CD4-positive, alpha-beta memory T cell (primary cell): ENCODE measurements at regions not wholly inside any gene's neighbourhood (a gene's known extent, or its start where the extent isn't known, plus 50 kb on each side); places are given as distances from the start of the nearest gene placed in this dataset.

ENCODE experiments used
- CTCF ChIA-PET: fragments of 350-600 bp; sonication (Branson Sonifier 250); formaldehyde crosslinking; loops from one replicate; lab custom pipeline; 2021; ENCODE audit warnings: inconsistent platforms; ENCODE audit not compliant: partially characterized antibody; lab: Charles Lee
- POLR2A ChIA-PET: fragments of 350-600 bp; sonication (Branson Sonifier 250); formaldehyde crosslinking; loops from one replicate; lab custom pipeline; 2021; ENCODE audit not compliant: partially characterized antibody; lab: Charles Lee
- DNase-seq, 5 donors: peaks; one replicate each; pipeline versions ENCODE4 v3.0.0 to v3.0.0-alpha.2; 2020 to 2022; ENCODE audit warnings: mixed read lengths in 1 of 5
- H3K27ac ChIP-seq: one replicate; pipeline ENCODE4 v1.7.0; 2013; ENCODE audit warnings: low read depth, low read length
- H3K27me3 ChIP-seq: 2 replicates; pipeline ENCODE4 v1.7.0; 2013; ENCODE audit warnings: mild to moderate bottlenecking, low read length, moderate library complexity; ENCODE audit not compliant: insufficient read depth
- H3K36me3 ChIP-seq: 2 replicates; pipeline ENCODE4 v1.7.0; 2013; ENCODE audit warnings: mild to moderate bottlenecking, low read length, moderate library complexity; ENCODE audit not compliant: insufficient read depth
- H3K4me1 ChIP-seq: 2 replicates; pipeline ENCODE4 v1.7.0; 2013; ENCODE audit warnings: mild to moderate bottlenecking, low read length, moderate library complexity; ENCODE audit not compliant: insufficient read depth
- H3K4me3 ChIP-seq, 2 donors: one replicate each; pipeline ENCODE4 v1.7.0; 2013; ENCODE audit warnings: low read length in 2 of 2, mild to moderate bottlenecking in 1 of 2
- H3K9me3 ChIP-seq, 2 donors: one replicate each; pipeline ENCODE4 v1.7.0; 2013; ENCODE audit warnings: low read length in 2 of 2, control low read depth in 1 of 2; ENCODE audit not compliant: control insufficient read depth in 1 of 2
- H3K27ac Mint-ChIP-seq, 7 donors: one replicate each; pipeline ENCODE4 v1.8.0; 2020 to 2021; ENCODE audit warnings: mixed read lengths in 7 of 7, mild to moderate bottlenecking in 6 of 7, inconsistent platforms in 3 of 7, moderate library complexity in 3 of 7
- H3K27me3 Mint-ChIP-seq, 2 donors: one replicate each; pipeline ENCODE4 v1.8.0; 2020 to 2021; ENCODE audit warnings: mixed read lengths in 2 of 2
- H3K36me3 Mint-ChIP-seq, 2 donors: one replicate each; pipeline ENCODE4 v1.8.0; 2020 to 2021; ENCODE audit warnings: mixed read lengths in 2 of 2, inconsistent platforms in 1 of 2, mild to moderate bottlenecking in 1 of 2
- H3K4me1 Mint-ChIP-seq, 4 donors: one replicate each; pipeline ENCODE4 v1.8.0; 2020 to 2021; ENCODE audit warnings: mixed read lengths in 4 of 4, mild to moderate bottlenecking in 1 of 4
- H3K4me3 Mint-ChIP-seq, 8 donors: one replicate each; pipeline ENCODE4 v1.8.0; 2020 to 2021; ENCODE audit warnings: mixed read lengths in 8 of 8, mild to moderate bottlenecking in 7 of 8, moderate library complexity in 6 of 8, inconsistent platforms in 3 of 8
- H3K9me3 Mint-ChIP-seq, 8 donors: one replicate each; pipeline ENCODE4 v1.8.0; 2020 to 2021; ENCODE audit warnings: mixed read lengths in 8 of 8, mild to moderate bottlenecking in 5 of 8, inconsistent platforms in 3 of 8, moderate library complexity in 1 of 8
- intact Hi-C: fragments of 100-400 bp; cut with micrococcal nuclease; formaldehyde crosslinking; loops from one replicate; pipeline ENCODE4 v1.15.1; 2023

- H3K27ac ChIP-seq, result no peak overlapping the region
- DNase-seq, result no peak
- H3K27me3 ChIP-seq, result no peaks in the 10 kb centered on the region
- no peaks in the 10 kb centered on the region for H3K9me3 ChIP-seq
- Mint-ChIP-seq H3K4me1 (no peaks in the 10 kb centered on the region), H3K27ac (no peak overlapping the region), H3K9me3 (no peaks in the 10 kb centered on the region), H3K4me3 (no peak overlapping the region), H3K36me3 (no peaks in the 10 kb centered on the region), H3K27me3 (peaks cover 3 to 11% of the 10 kb centered on the region in 2 donors)
- H3K4me1 ChIP-seq, result no peaks in the 10 kb centered on the region
- POLR2A ChIA-PET, result no interaction called here
- no peak overlapping the region for H3K4me3 ChIP-seq
- intact Hi-C loops, result no loop called here
- no peaks in the 10 kb centered on the region for H3K36me3 ChIP-seq
- CTCF ChIA-PET, result no interaction called here
Observed at GRCh38 chr10:3331690-3332230, 159.2 kb upstream of the PITRM1 start.

GRCh38 chr10:3331187-3331586, 158.6 kb upstream of the PITRM1 start:
- H3K36me3 Mint-ChIP-seq, result no peaks in the 10 kb centered on the region
- intact Hi-C loops, result no loop called here
- no peak overlapping the region for H3K27ac ChIP-seq
- no peak for DNase-seq
- no peaks in the 10 kb centered on the region for H3K27me3 ChIP-seq
- no peak overlapping the region for H3K27ac Mint-ChIP-seq
- no peak overlapping the region for H3K4me3 ChIP-seq
- H3K27me3 Mint-ChIP-seq, result peaks cover 3 to 11% of the 10 kb centered on the region in 2 donors
- H3K4me1 Mint-ChIP-seq, result no peaks in the 10 kb centered on the region
- no peaks in the 10 kb centered on the region for H3K36me3 ChIP-seq
- CTCF ChIA-PET, result no interaction called here
- POLR2A ChIA-PET, result no interaction called here
- H3K9me3 Mint-ChIP-seq, result no peaks in the 10 kb centered on the region
- H3K4me1 ChIP-seq, result no peaks in the 10 kb centered on the region
- H3K9me3 ChIP-seq, result no peaks in the 10 kb centered on the region
- no peak overlapping the region for H3K4me3 Mint-ChIP-seq

DNA sequence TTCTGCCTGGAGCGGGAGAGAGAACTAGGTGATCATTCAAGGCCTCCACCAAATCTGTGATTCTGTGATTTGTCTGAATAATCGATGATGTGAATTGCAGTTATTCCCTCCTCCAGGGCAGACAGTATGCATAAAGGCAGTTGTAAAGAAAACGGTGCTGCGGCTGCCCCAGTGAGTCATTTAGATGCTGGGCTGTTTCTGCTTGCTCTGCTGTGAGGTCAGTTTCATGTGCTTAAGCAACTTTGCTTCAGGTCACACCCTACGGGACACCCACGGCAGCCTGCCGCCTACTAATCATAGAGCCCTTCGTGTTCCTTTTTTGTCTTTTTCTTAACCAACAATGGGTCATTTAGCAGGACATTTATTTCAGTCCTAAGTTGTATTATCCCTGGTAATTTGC, 158.1 kb upstream of the PITRM1 start:
- intact Hi-C loops, result no loop called here
- no peaks in the 10 kb centered on the region for H3K27me3 ChIP-seq
- Mint-ChIP-seq H3K9me3 (no peaks in the 10 kb centered on the region), H3K36me3 (no peaks in the 10 kb centered on the region), H3K27ac (no peak overlapping the region), H3K4me1 (no peaks in the 10 kb centered on the region), H3K4me3 (no peak overlapping the region), H3K27me3 (peaks cover 3 to 11% of the 10 kb centered on the region in 2 donors)
- no peaks in the 10 kb centered on the region for H3K9me3 ChIP-seq
- no peaks in the 10 kb centered on the region for H3K36me3 ChIP-seq
- H3K4me1 ChIP-seq, result no peaks in the 10 kb centered on the region
- H3K4me3 ChIP-seq, result no peak overlapping the region
- DNase-seq, result no peak
- H3K27ac ChIP-seq, result no peak overlapping the region
- ChIA-PET POLR2A (no interaction called here), CTCF (no interaction called here)

DNA sequence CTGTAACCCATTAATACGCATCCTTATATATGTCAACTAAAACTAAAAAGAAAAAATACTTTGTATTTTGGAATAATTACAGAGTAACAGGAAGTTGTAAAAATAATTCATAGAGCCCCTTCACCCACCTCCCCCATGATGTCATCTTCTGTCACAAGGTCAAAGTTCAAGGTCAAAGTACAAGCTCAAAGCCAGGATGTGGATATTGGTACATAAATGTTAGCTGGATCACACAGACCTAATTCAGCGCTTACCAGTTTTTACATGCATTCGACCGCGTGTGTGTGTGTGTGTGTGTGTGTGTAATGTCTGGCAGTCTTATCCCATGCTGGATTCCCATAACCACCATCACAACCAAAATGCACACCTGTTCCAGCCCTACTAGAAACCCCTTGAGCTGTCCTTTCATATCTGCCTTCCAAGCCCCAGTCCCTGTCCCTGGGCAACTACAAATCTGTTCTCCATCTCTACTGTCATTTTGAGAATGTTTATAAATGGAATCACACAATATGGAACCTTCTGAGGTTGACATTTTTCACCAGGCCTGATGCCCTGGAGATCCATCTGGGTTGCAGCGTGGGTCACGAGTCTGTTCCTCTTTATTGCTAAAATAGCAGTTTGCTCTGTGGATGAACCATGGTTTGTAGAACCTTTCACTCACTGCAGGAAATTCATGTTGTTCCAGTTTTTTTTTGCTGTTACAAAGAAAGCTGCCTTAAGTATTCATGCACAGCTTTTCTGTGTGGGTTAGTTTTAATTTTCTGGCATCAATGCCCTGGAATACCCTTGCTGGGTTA, 153.6 kb upstream of the PITRM1 start:
- Histone ChIP-seq H3K27me3 (no peaks in the 10 kb centered on the region), H3K9me3 (no peaks in the 10 kb centered on the region), H3K4me3 (no peak overlapping the region), H3K4me1 (no peaks in the 10 kb centered on the region), H3K27ac (no peak overlapping the region), H3K36me3 (no peaks in the 10 kb centered on the region)
- Mint-ChIP-seq H3K4me3 (no peak overlapping the region), H3K4me1 (peaks cover 0 to 1% (median 0%) of the 10 kb centered on the region in 4 donors), H3K9me3 (no peaks in the 10 kb centered on the region), H3K27me3 (peaks cover 0 to under 1% of the 10 kb centered on the region in 2 donors), H3K36me3 (no peaks in the 10 kb centered on the region), H3K27ac (no peak overlapping the region)
- DNase-seq, result no peak
- CTCF ChIA-PET, result no interaction called here
- POLR2A ChIA-PET, result no interaction called here
- intact Hi-C loops, result no loop called here

- peaks cover 0 to 1% (median 0%) of the 10 kb centered on the region in 4 donors for H3K4me1 Mint-ChIP-seq
- peaks cover 2 to 7% of the 10 kb centered on the region in 2 donors for H3K27me3 Mint-ChIP-seq
- H3K4me3 Mint-ChIP-seq, result no peak overlapping the region
- no peaks in the 10 kb centered on the region for H3K36me3 ChIP-seq
- H3K27me3 ChIP-seq, result no peaks in the 10 kb centered on the region
- peak overlapping the region in 1 of 7 donors; percentile 57 for H3K27ac Mint-ChIP-seq
- no peak overlapping the region for H3K4me3 ChIP-seq
- CTCF ChIA-PET, result interaction anchor here (1.1 kb wide), 1 partner anchor 123 kb away, joined by 3 read pairs; no protein-coding TSS in a partner anchor
- POLR2A ChIA-PET, result no interaction called here
- H3K36me3 Mint-ChIP-seq, result no peaks in the 10 kb centered on the region
- intact Hi-C loops, result no loop called here
- H3K4me1 ChIP-seq, result no peaks in the 10 kb centered on the region
- no peak overlapping the region for H3K27ac ChIP-seq
- no peak for DNase-seq
- no peaks in the 10 kb centered on the region for H3K9me3 Mint-ChIP-seq
- H3K9me3 ChIP-seq, result no peaks in the 10 kb centered on the region
Observed at GRCh38 chr10:3324612-3325038, 152.0 kb upstream of the PITRM1 start.

DNA sequence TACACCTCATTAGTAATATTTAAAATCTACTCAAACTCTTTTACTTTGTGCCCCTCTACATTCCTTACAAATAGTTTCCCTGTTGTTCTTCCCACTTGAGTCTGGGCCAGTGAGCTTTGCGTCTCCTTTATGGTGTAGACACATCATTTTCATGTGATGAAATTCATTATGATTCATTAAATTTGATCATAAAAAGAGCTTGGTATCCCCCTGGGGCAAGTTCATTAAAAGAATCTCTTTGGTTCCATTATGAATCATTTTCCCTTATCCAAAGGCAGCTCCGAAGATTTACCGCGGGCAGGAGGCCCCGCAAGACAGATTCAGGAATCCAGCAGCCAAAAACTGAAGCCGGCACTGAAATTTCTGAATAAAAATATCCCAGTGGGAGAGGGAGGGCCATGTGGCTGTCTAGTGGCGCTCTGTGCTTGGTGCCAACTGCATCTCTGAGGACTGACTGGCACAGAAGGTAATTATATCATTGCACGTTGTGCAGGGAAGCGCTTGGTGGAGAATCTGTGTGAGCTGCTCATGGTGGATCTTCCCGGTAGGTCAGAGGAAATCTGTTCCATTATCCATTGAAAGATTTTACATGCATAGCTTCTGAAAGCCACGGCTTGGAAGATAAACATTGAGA, 151.4 kb upstream of the PITRM1 start:
- Histone ChIP-seq H3K36me3 (no peaks in the 10 kb centered on the region), H3K4me1 (no peaks in the 10 kb centered on the region), H3K9me3 (no peaks in the 10 kb centered on the region), H3K27me3 (no peaks in the 10 kb centered on the region), H3K27ac (no peak overlapping the region), H3K4me3 (no peak overlapping the region)
- Mint-ChIP-seq H3K4me1 (peaks cover 0 to 3% (median 2%) of the 10 kb centered on the region in 4 donors), H3K27ac (no peak overlapping the region), H3K9me3 (no peaks in the 10 kb centered on the region), H3K36me3 (no peaks in the 10 kb centered on the region), H3K4me3 (no peak overlapping the region), H3K27me3 (peaks cover 4 to 9% of the 10 kb centered on the region in 2 donors)
- no peak for DNase-seq
- ChIA-PET POLR2A (no interaction called here), CTCF (interaction anchor here (1.1 kb wide), 1 partner anchor 123 kb away, joined by 3 read pairs; no protein-coding TSS in a partner anchor)
- intact Hi-C loops, result no loop called here

GRCh38 chr10:3321123-3321522, 148.5 kb upstream of the PITRM1 start:
- H3K36me3 Mint-ChIP-seq, result no peaks in the 10 kb centered on the region
- H3K27ac Mint-ChIP-seq, result no peak overlapping the region
- no peaks in the 10 kb centered on the region for H3K4me1 ChIP-seq
- H3K27me3 Mint-ChIP-seq, result peaks cover 10 to 18% of the 10 kb centered on the region in 2 donors
- no peaks in the 10 kb centered on the region for H3K9me3 ChIP-seq
- intact Hi-C loops, result no loop called here
- ChIA-PET POLR2A (no interaction called here), CTCF (interaction anchor here (1.1 kb wide), 1 partner anchor 11 kb away, joined by 3 read pairs; no protein-coding TSS in a partner anchor)
- H3K4me1 Mint-ChIP-seq, result peaks cover 0 to 6% (median 4%) of the 10 kb centered on the region in 4 donors
- no peak for DNase-seq
- H3K36me3 ChIP-seq, result no peaks in the 10 kb centered on the region
- H3K4me3 ChIP-seq, result no peak overlapping the region
- no peaks in the 10 kb centered on the region for H3K27me3 ChIP-seq
- H3K9me3 Mint-ChIP-seq, result no peaks in the 10 kb centered on the region
- no peak overlapping the region for H3K27ac ChIP-seq
- no peak overlapping the region for H3K4me3 Mint-ChIP-seq
